SK-N-SH (cell line): ENCODE measurements at regions not wholly inside any gene's neighbourhood (a gene's known extent, or its start where the extent isn't known, plus 50 kb on each side); places are given as distances from the start of the nearest gene placed in this dataset.

Experiments
- CTCF ChIA-PET: fragments of 300-600, 350-600 bp; formaldehyde crosslinking; extraction: SDS; loops from one replicate; lab custom pipeline; 2021; lab: Yijun Ruan, JAX
- POLR2A ChIA-PET: fragments of 350-600 bp; sonication (Branson Sonifier 250); formaldehyde crosslinking; extraction: SDS; loops from one replicate; lab custom pipeline; 2020; ENCODE audit warnings: antibody characterized with exemption, inconsistent platforms; lab: Yijun Ruan, JAX
- DNase-seq: peaks from one replicate; pipeline ENCODE4 v3.0.0; 2012
- H2AFZ ChIP-seq: fragments of 200-600 bp; sonication (generic); 2 replicates; pipeline ENCODE4 v1.8.1; 2016; ENCODE audit warnings: antibody characterized with exemption, mild to moderate bottlenecking, low read depth
- H3F3A ChIP-seq: fragments of 200-600 bp; sonication (generic); replicated peaks from 2 replicates; pipeline ENCODE3; 2016; ENCODE audit warnings: antibody characterized with exemption, mild to moderate bottlenecking; ENCODE audit not compliant: insufficient read depth
- H3K27ac ChIP-seq, 2 experiments: fragments of 200-500 bp in 1 of 2; fragments of 200-600 bp in 1 of 2; sonication (Bioruptor generic) in 1 of 2; sonication (generic), shearing (Covaris generic) in 1 of 2; 2 replicates each; pipeline versions ENCODE4 v1.5.1 to v1.6.1; 2014 to 2016; ENCODE audit warnings: low read depth in 2 of 2, inconsistent platforms in 1 of 2, low read length in 1 of 2, mild to moderate bottlenecking in 1 of 2, mixed read lengths in 1 of 2
- H3K27me3 ChIP-seq: fragments of 200-600 bp; sonication (generic), shearing (Covaris generic); 2 replicates; pipeline ENCODE4 v1.6.1; 2016; ENCODE audit warnings: mixed run types; ENCODE audit not compliant: insufficient read depth
- H3K36me3 ChIP-seq, 2 experiments: fragments of 200-500 bp in 1 of 2; fragments of 200-600 bp in 1 of 2; sonication (Bioruptor generic) in 1 of 2; sonication (generic) in 1 of 2; replicated peaks in 1 of 2; 2 replicates each; pipeline versions ENCODE3 to v1.5.1; 2014 to 2016; ENCODE audit warnings: low read length in 1 of 2, mild to moderate bottlenecking in 1 of 2; ENCODE audit not compliant: insufficient read depth in 2 of 2, control insufficient read depth in 1 of 2
- H3K4me1 ChIP-seq, 2 experiments: fragments of 200-500 bp in 1 of 2; fragments of 200-600 bp in 1 of 2; sonication (Bioruptor generic) in 1 of 2; sonication (generic), shearing (Covaris generic) in 1 of 2; 2 replicates each; pipeline versions ENCODE4 v1.5.1 to v1.6.1; 2014 to 2016; ENCODE audit warnings: low read depth in 1 of 2, low read length in 1 of 2, mixed run types in 1 of 2; ENCODE audit not compliant: insufficient read depth in 2 of 2, control insufficient read depth in 1 of 2
- H3K4me2 ChIP-seq: fragments of 200-600 bp; sonication (generic), shearing (Covaris generic); 2 replicates; pipeline ENCODE4 v1.6.1; 2017; ENCODE audit warnings: mixed run types
- H3K4me3 ChIP-seq, 2 experiments: fragments of 200-500 bp in 1 of 2; fragments of 200-600 bp in 1 of 2; sonication (Bioruptor generic) in 1 of 2; sonication (generic), shearing (Covaris generic) in 1 of 2; 2 replicates each; pipeline versions ENCODE4 v1.5.1 to v1.8.1; 2014 to 2016; ENCODE audit warnings: low read depth in 2 of 2, inconsistent platforms in 1 of 2, low read length in 1 of 2, mild to moderate bottlenecking in 1 of 2, mixed read lengths in 1 of 2, moderate library complexity in 1 of 2
- H3K79me2 ChIP-seq: fragments of 200-600 bp; sonication (generic); 2 replicates; pipeline ENCODE4 v1.8.1; 2017; ENCODE audit warnings: mild to moderate bottlenecking; ENCODE audit not compliant: insufficient read depth
- H3K9ac ChIP-seq: fragments of 200-600 bp; sonication (generic); 2 replicates; pipeline ENCODE4 v1.6.1; 2017; ENCODE audit warnings: mixed run types
- H3K9me2 ChIP-seq: fragments of 200-600 bp; sonication (generic); 2 replicates; pipeline ENCODE4 v1.6.1; 2017; ENCODE audit warnings: mixed run types
- H3K9me3 ChIP-seq: fragments of 200-600 bp; sonication (generic); 2 replicates; pipeline ENCODE4 v1.6.1; 2017; ENCODE audit warnings: mixed run types, mild to moderate bottlenecking, moderate library complexity
- H4K20me1 ChIP-seq: fragments of 200-600 bp; sonication (generic); 2 replicates; pipeline ENCODE4 v1.6.1; 2017; ENCODE audit warnings: mild to moderate bottlenecking, mixed run types; ENCODE audit not compliant: insufficient read depth
- CTCF ChIP-seq: fragments of 200-600 bp; sonication (generic); IDR thresholded peaks from 2 replicates; pipeline ENCODE4 v1.6.1; 2017; ENCODE audit warnings: antibody characterized with exemption, mild to moderate bottlenecking, moderate library complexity
- ELF1 ChIP-seq: IDR thresholded peaks from 2 replicates; pipeline ENCODE4 v1.4.0; 2012
- FOXJ3 ChIP-seq: sonication (generic); formaldehyde crosslinking; IDR thresholded peaks from 2 replicates; pipeline ENCODE4 v1.5.1; 2020; ENCODE audit warnings: mild to moderate bottlenecking, missing genetic modification reagents
- GABPA ChIP-seq: IDR thresholded peaks from 2 replicates; pipeline ENCODE4 v1.4.0; 2012; ENCODE audit warnings: low read depth, mild to moderate bottlenecking
- GATA2 ChIP-seq: sonication (generic); formaldehyde crosslinking; IDR thresholded peaks from 2 replicates; pipeline ENCODE4 v1.5.0; 2020; ENCODE audit warnings: mild to moderate bottlenecking, missing genetic modification reagents
- IRF3 ChIP-seq: fragments of 150-350 bp; IDR thresholded peaks from 2 replicates; pipeline ENCODE4 v1.6.1; 2016; ENCODE audit warnings: mild to moderate bottlenecking, low read depth, low read length
- MAX ChIP-seq: IDR thresholded peaks from 2 replicates; pipeline ENCODE4 v1.4.0; 2012; ENCODE audit warnings: low read depth
- MXI1 ChIP-seq: IDR thresholded peaks from 2 replicates; pipeline ENCODE4 v1.6.1; 2012; ENCODE audit warnings: mild to moderate bottlenecking, low read depth, low read length, improper control_type of control experiment
- RCOR1 ChIP-seq: fragments of 150-350 bp; IDR thresholded peaks from 2 replicates; pipeline ENCODE4 v1.6.1; 2017; ENCODE audit warnings: antibody characterized with exemption, low read length
- RFX5 ChIP-seq: IDR thresholded peaks from 2 replicates; pipeline ENCODE4 v1.6.1; 2012; ENCODE audit warnings: mild to moderate bottlenecking, improper control_type of control experiment, low read length
- SIN3A ChIP-seq: IDR thresholded peaks from 2 replicates; pipeline ENCODE4 v1.6.1; 2012; ENCODE audit warnings: low read depth, mild to moderate bottlenecking, low read length, moderate library complexity, borderline replicate concordance
- SMC3 ChIP-seq: IDR thresholded peaks from 2 replicates; pipeline ENCODE4 v1.6.1; 2012; ENCODE audit warnings: low read depth, low read length, improper control_type of control experiment
- TAF1 ChIP-seq: IDR thresholded peaks from 2 replicates; pipeline ENCODE4 v1.6.1; 2012; ENCODE audit warnings: low read depth, mild to moderate bottlenecking, low read length, moderate library complexity, borderline replicate concordance
- TEAD4 ChIP-seq: IDR thresholded peaks from 2 replicates; pipeline ENCODE4 v1.4.0; 2012; ENCODE audit warnings: mild to moderate bottlenecking, borderline replicate concordance; ENCODE audit not compliant: insufficient read depth
- USF1 ChIP-seq: IDR thresholded peaks from 2 replicates; pipeline ENCODE4 v1.4.0; 2012; ENCODE audit warnings: low read depth, borderline replicate concordance
- USF2 ChIP-seq: fragments of 150-350 bp; IDR thresholded peaks from 2 replicates; pipeline ENCODE4 v1.6.1; 2017; ENCODE audit warnings: antibody characterized with exemption, low read length, low read depth, borderline replicate concordance
- YY1 ChIP-seq: IDR thresholded peaks from 2 replicates; pipeline ENCODE4 v1.4.0; 2012; ENCODE audit warnings: low read depth, mild to moderate bottlenecking
- ZBTB33 ChIP-seq: IDR thresholded peaks from 2 replicates; pipeline ENCODE4 v1.4.0; 2012; ENCODE audit warnings: low read depth, borderline replicate concordance
- WGBS: methylation state at CpG from one replicate; pipeline ENCODE4 v1.1.6; 2017; ENCODE audit warnings: low lambda C conversion rate; 5-methylcytosine and 5-hydroxymethylcytosine counted together

GRCh38 chr2:196309691-196310090 lies 138.3 kb upstream of the STK17B start (continued):
- TF ChIP-seq CTCF (no peak), RFX5 (no peak), ELF1 (no peak), MXI1 (no peak), RCOR1 (no peak), YY1 (no peak), SIN3A (no peak)

- no peaks in the 10 kb centered on the region for H3K27me3 ChIP-seq
- 86% methylated on average over 1 of the region's 1 CpG for WGBS
- CTCF ChIA-PET, result interaction anchor here (1.1 to 1.2 kb wide), 2 partner anchors 23 to 236 kb away, joined by 4 to 5 read pairs; no protein-coding TSS in a partner anchor
- DNase-seq, result no peak
- H4K20me1 ChIP-seq, result no peaks in the 10 kb centered on the region
- no peaks in the 10 kb centered on the region for H3K79me2 ChIP-seq
- no peaks in the 10 kb centered on the region for H3K9me2 ChIP-seq
- no peak overlapping the region for H3K9ac ChIP-seq
- H2AFZ ChIP-seq, result no peak overlapping the region
- H3K4me3 ChIP-seq, result no peak overlapping the region
- POLR2A ChIA-PET, result no interaction called here
- peaks cover 0 to 10% of the 10 kb centered on the region in 2 experiments for H3K36me3 ChIP-seq
- peaks cover 2 to 19% of the 10 kb centered on the region in 2 experiments; a peak in 3 of 4 replicates for H3K4me1 ChIP-seq
- TF ChIP-seq FOXJ3 (CRISPR knock-in tag), result no peak
- TF ChIP-seq TAF1, result no peak
- TF ChIP-seq USF1, result no peak
- TF ChIP-seq GABPA, result no peak
- TF ChIP-seq ZBTB33, result no peak
- TF ChIP-seq IRF3, result no peak
- no peak for TF ChIP-seq GATA2 (CRISPR knock-in tag)
- no peak for TF ChIP-seq TEAD4
- no peak for TF ChIP-seq USF2
- TF ChIP-seq SMC3, result no peak
- TF ChIP-seq MAX, result no peak
- no peak overlapping the region for H3K4me2 ChIP-seq
- no peaks in the 10 kb centered on the region for H3K9me3 ChIP-seq
- no peak overlapping the region for H3K27ac ChIP-seq
- peaks cover 4% of the 10 kb centered on the region for H3F3A ChIP-seq
Measured at GRCh38 chr2:196314157-196314556, 142.8 kb upstream of the STK17B start.
